H1 (cell line): ENCODE measurements at regions not wholly inside any gene's neighbourhood (a gene's known extent, or its start where the extent isn't known, plus 50 kb on each side); places are given as distances from the start of the nearest gene placed in this dataset.
A peak's percentile ranks its signal among the peaks of the same experiment; 100 is the strongest.

Experiments used
- CTCF ChIA-PET: fragments of 300-600 bp; sonication (Branson Sonifier 250); formaldehyde crosslinking; loops from one replicate; lab custom pipeline; 2021; ENCODE audit not compliant: partially characterized antibody; lab: Charles Lee
- POLR2A ChIA-PET: fragments of 300-600 bp; sonication (Branson Sonifier 250); formaldehyde crosslinking; loops from one replicate; lab custom pipeline; 2021; ENCODE audit warnings: inconsistent platforms; ENCODE audit not compliant: partially characterized antibody; lab: Charles Lee
- DNase-seq, 2 experiments: peaks; one replicate each; pipeline versions ENCODE4 v3.0.0 to v3.0.0-alpha.2; 2010 to 2022; ENCODE audit warnings: low spot score in 2 of 2, low read depth in 1 of 2, mixed read lengths in 1 of 2
- FAIRE-seq: peaks from 2 replicates; lab custom pipeline; 2011; peaks lifted over from hg19 to GRCh38; lab: Jason Lieb, UNC
- H2AFZ ChIP-seq: 2 replicates; pipeline ENCODE4 v1.8.1; 2012; ENCODE audit warnings: low read length, inconsistent platforms
- H2AK5ac ChIP-seq: 2 replicates; pipeline ENCODE4 v1.6.1; 2013; ENCODE audit warnings: low read depth, low read length
- H2BK120ac ChIP-seq: replicated peaks from 2 replicates; pipeline ENCODE3; 2013; ENCODE audit warnings: low read depth, low read length, inconsistent platforms
- H2BK12ac ChIP-seq: 2 replicates; pipeline ENCODE4 v1.6.1; 2013; ENCODE audit warnings: low read depth, low read length
- H2BK15ac ChIP-seq: 2 replicates; pipeline ENCODE4 v1.6.1; 2013; ENCODE audit warnings: low read length
- H2BK20ac ChIP-seq: 2 replicates; pipeline ENCODE4 v1.6.1; 2013; ENCODE audit warnings: low read length
- H2BK5ac ChIP-seq: 2 replicates; pipeline ENCODE4 v1.6.1; 2013; ENCODE audit warnings: low read depth, low read length
- H3K14ac ChIP-seq: 2 replicates; pipeline ENCODE4 v1.6.1; 2013; ENCODE audit warnings: inconsistent platforms; ENCODE audit not compliant: insufficient read length
- H3K18ac ChIP-seq: 2 replicates; pipeline ENCODE4 v1.6.1; 2013; ENCODE audit warnings: low read length; ENCODE audit errors: extremely low read depth
- H3K23ac ChIP-seq: 2 replicates; pipeline ENCODE4 v1.6.1; 2013; ENCODE audit warnings: inconsistent platforms; ENCODE audit not compliant: insufficient read length
- H3K23me2 ChIP-seq: 2 replicates; pipeline ENCODE4 v1.6.1; 2013; ENCODE audit warnings: low read depth, low read length
- H3K27ac ChIP-seq: 2 replicates; pipeline ENCODE4 v1.6.1; 2011; ENCODE audit warnings: low read depth, low read length, inconsistent platforms
- H3K27me3 ChIP-seq, 4 experiments: replicated peaks in 1 of 4; 1 replicate in 1 of 4; 2 replicates in 3 of 4; pipeline versions ENCODE4 v1.6.1 to v1.8.1; 2011 to 2013; ENCODE audit warnings: low read length in 3 of 4, mild to moderate bottlenecking in 3 of 4, inconsistent platforms in 2 of 4, mixed read lengths in 2 of 4, moderate library complexity in 1 of 4; ENCODE audit not compliant: control insufficient read depth in 3 of 4, insufficient read depth in 3 of 4; ENCODE audit errors: extremely low read depth in 1 of 4
- H3K36me3 ChIP-seq, 4 experiments: 2 replicates each; pipeline versions ENCODE4 v1.6.1 to v1.8.1; 2011 to 2013; ENCODE audit warnings: mild to moderate bottlenecking in 4 of 4, low read length in 3 of 4, moderate library complexity in 2 of 4, control low read depth in 1 of 4, inconsistent platforms in 1 of 4; ENCODE audit not compliant: insufficient read depth in 4 of 4, control insufficient read depth in 2 of 4
- H3K4ac ChIP-seq: replicated peaks from 2 replicates; pipeline ENCODE3; 2013; ENCODE audit warnings: low read length, low read depth, mixed read lengths, inconsistent platforms; ENCODE audit not compliant: insufficient read length
- H3K4me1 ChIP-seq, 4 experiments: replicated peaks in 1 of 4; 1 replicate in 1 of 4; 2 replicates in 3 of 4; pipeline versions ENCODE4 v1.6.1 to v1.8.1; 2011 to 2013; ENCODE audit warnings: low read length in 3 of 4, inconsistent platforms in 2 of 4, mixed read lengths in 1 of 4; ENCODE audit not compliant: insufficient read depth in 4 of 4, control insufficient read depth in 3 of 4
- H3K4me2 ChIP-seq, 2 experiments: 2 replicates each; pipeline versions ENCODE4 v1.6.1 to v1.8.1; 2011 to 2013; ENCODE audit warnings: low read depth in 2 of 2, low read length in 2 of 2, control low read depth in 1 of 2, inconsistent platforms in 1 of 2, mild to moderate bottlenecking in 1 of 2; ENCODE audit not compliant: insufficient read depth in 1 of 2
- H3K4me3 ChIP-seq, 4 experiments: fragments of 200-600, 300-600 bp in 1 of 4; sonication (generic), shearing (Covaris generic), sonication (Bioruptor Twin) in 1 of 4; 2 replicates each; pipeline versions ENCODE4 v1.5.1 to v1.8.1; 2011 to 2016; ENCODE audit warnings: low read length in 4 of 4, low read depth in 3 of 4, control low read depth in 2 of 4, inconsistent platforms in 2 of 4, mild to moderate bottlenecking in 2 of 4, mixed read lengths in 1 of 4, moderate library complexity in 1 of 4; ENCODE audit not compliant: insufficient read depth in 2 of 4; ENCODE audit errors: extremely low read depth in 1 of 4
- H3K56ac ChIP-seq: replicated peaks from 2 replicates; pipeline ENCODE3; 2013; ENCODE audit warnings: low read depth, mild to moderate bottlenecking, mixed read lengths, low read length, inconsistent platforms; ENCODE audit not compliant: insufficient read length
- H3K79me1 ChIP-seq: 2 replicates; pipeline ENCODE4 v1.6.1; 2013; ENCODE audit warnings: low read depth, low read length, control low read depth
- H3K79me2 ChIP-seq, 2 experiments: 2 replicates each; pipeline versions ENCODE4 v1.6.1 to v1.8.1; 2012 to 2013; ENCODE audit warnings: low read length in 2 of 2, mild to moderate bottlenecking in 2 of 2, inconsistent platforms in 1 of 2; ENCODE audit not compliant: insufficient read depth in 2 of 2, control insufficient read depth in 1 of 2
- H3K9ac ChIP-seq, 4 experiments: replicated peaks in 1 of 4; 1 replicate in 1 of 4; 2 replicates in 3 of 4; pipeline versions ENCODE4 v1.6.1 to v1.8.1; 2011 to 2013; ENCODE audit warnings: low read depth in 3 of 4, low read length in 3 of 4, control low read depth in 2 of 4, mild to moderate bottlenecking in 2 of 4, moderate library complexity in 2 of 4, inconsistent platforms in 1 of 4; ENCODE audit errors: extremely low read depth in 1 of 4
- H3K9me3 ChIP-seq, 2 experiments: 2 replicates each; pipeline versions ENCODE4 v1.6.1 to v1.8.1; 2012 to 2013; ENCODE audit warnings: mild to moderate bottlenecking in 2 of 2, moderate library complexity in 2 of 2, control low read depth in 1 of 2, inconsistent platforms in 1 of 2, low read depth in 1 of 2, low read length in 1 of 2, mixed read lengths in 1 of 2; ENCODE audit not compliant: insufficient read depth in 2 of 2
- H4K20me1 ChIP-seq, 2 experiments: replicated peaks in 1 of 2; 2 replicates each; pipeline versions ENCODE3 to v1.8.1; 2011 to 2013; ENCODE audit warnings: inconsistent platforms in 2 of 2, low read length in 2 of 2, mild to moderate bottlenecking in 1 of 2; ENCODE audit not compliant: insufficient read depth in 2 of 2, control insufficient read depth in 1 of 2
- H4K5ac ChIP-seq: 2 replicates; pipeline ENCODE4 v1.6.1; 2013; ENCODE audit warnings: low read length, low read depth, mixed read lengths, inconsistent platforms; ENCODE audit not compliant: insufficient read length
- H4K8ac ChIP-seq: 2 replicates; pipeline ENCODE4 v1.8.0; 2013; ENCODE audit warnings: mild to moderate bottlenecking, moderate library complexity, low read length, inconsistent platforms; ENCODE audit not compliant: insufficient read depth; ENCODE audit errors: extremely low read depth
- H4K91ac ChIP-seq: replicated peaks from 2 replicates; pipeline ENCODE3; 2013; ENCODE audit warnings: low read length, mixed read lengths, inconsistent platforms; ENCODE audit not compliant: insufficient read length
- CBX8 ChIP-seq: fragments of 300-800, 300-1000 bp; sonication (generic); IDR thresholded peaks from 2 replicates; pipeline ENCODE4 v1.7.1; 2016; ENCODE audit warnings: low read depth, low read length, borderline replicate concordance
- HDAC6 ChIP-seq: IDR thresholded peaks from one replicate; pipeline ENCODE4 v1.7.1; 2012; ENCODE audit warnings: low read depth, mild to moderate bottlenecking, inconsistent platforms, low read length, moderate library complexity
- JUN ChIP-seq: IDR thresholded peaks from 2 replicates; pipeline ENCODE4 v1.6.1; 2011; ENCODE audit warnings: low read depth, mild to moderate bottlenecking, improper control_type of control experiment, low read length
- POLR2AphosphoS5 ChIP-seq: IDR thresholded peaks from 2 replicates; pipeline ENCODE4 v1.6.1; 2011; ENCODE audit warnings: low read depth, low read length
- POU5F1 ChIP-seq: IDR thresholded peaks from 2 replicates; pipeline ENCODE4 v1.6.1; 2011; ENCODE audit warnings: low read depth, mild to moderate bottlenecking, low read length, moderate library complexity
- RFX5 ChIP-seq: IDR thresholded peaks from 2 replicates; pipeline ENCODE4 v1.6.1; 2011; ENCODE audit warnings: low read depth, low read length, improper control_type of control experiment, borderline replicate concordance
- SIX5 ChIP-seq: IDR thresholded peaks from 2 replicates; pipeline ENCODE4 v1.6.1; 2011; ENCODE audit warnings: mild to moderate bottlenecking, low read depth, low read length
- SUZ12 ChIP-seq: fragments of 200-600 bp; sonication (generic); IDR thresholded peaks from 2 replicates; pipeline ENCODE4 v1.6.1; 2012; ENCODE audit warnings: mild to moderate bottlenecking, inconsistent platforms, low read length, moderate library complexity, mixed read lengths
- YY1 ChIP-seq: IDR thresholded peaks from 2 replicates; pipeline ENCODE4 v1.6.1; 2011; ENCODE audit warnings: low read depth, mild to moderate bottlenecking, low read length
- WGBS, 2 experiments: shearing (Covaris generic) in 1 of 2; methylation state at CpG; one replicate each; pipeline versions ENCODE4 v1.1.6 to v1.1.7; 2013 to 2015; ENCODE audit warnings: low lambda C conversion rate in 2 of 2, mixed read lengths in 2 of 2, inconsistent platforms in 1 of 2, low coverage in 1 of 2, missing lambda C conversion rate in 1 of 2; ENCODE audit not compliant: insufficient replicate concordance in 2 of 2, insufficient coverage in 1 of 2, insufficient read length in 1 of 2; ENCODE audit errors: extremely low coverage in 1 of 2, missing lambda C conversion rate in 1 of 2; 5-methylcytosine and 5-hydroxymethylcytosine counted together
- TF ChIP-seq, protein P1 (sequence below): IDR thresholded peaks from 2 replicates; pipeline ENCODE4 v1.6.1; 2012; ENCODE audit warnings: inconsistent platforms

DNA sequence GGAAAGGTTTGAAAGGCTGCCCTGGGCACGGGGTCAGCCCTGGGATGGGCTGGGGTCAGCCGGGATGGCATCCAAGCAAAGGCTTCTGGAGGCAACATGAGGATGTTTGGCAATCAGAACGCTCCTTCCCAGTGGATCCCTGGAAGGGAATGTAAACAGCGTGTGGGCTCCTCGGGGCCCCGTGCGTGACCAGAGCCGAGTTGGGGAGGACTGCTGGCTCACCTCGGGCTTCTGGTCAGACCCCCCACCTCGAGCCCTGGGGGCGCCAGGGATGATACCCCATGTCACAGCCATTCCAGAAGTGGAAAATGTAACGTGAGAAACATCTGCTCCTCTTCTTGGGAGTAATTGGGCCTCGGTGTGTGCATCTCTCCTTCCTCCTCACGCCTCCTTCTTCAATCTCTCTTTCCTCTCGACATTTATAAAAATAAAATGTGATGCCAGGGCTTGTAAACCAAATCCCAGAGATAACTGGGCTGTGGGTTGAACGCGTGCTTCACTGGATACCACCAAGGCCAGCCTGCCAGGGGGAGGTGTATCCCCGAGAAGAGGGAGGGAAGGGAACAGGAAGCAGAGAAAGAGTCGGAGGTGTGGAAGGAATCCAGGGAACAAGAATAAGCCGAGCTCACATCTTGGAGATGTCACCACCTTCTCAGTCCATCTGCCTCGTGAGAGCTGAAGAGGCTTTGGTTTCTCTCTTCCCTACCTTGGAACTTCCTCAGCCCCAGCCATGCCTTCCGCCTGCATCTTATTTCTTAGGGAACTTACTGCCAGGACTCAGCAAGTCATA is 144.8 kb downstream of the NUAK1 start:
- Histone ChIP-seq H2BK15ac (0 out of 2 replicates have a peak overlapping the region, but pooled peaks have one; percentile 40), H2BK12ac (no peak overlapping the region), H2AK5ac (no peak overlapping the region), H3K36me3 (no peaks in the 10 kb centered on the region), H3K27me3 (no peaks in the 10 kb centered on the region), H3K4ac (no peak overlapping the region), H2BK120ac (no peak overlapping the region), H3K4me2 (no peak overlapping the region), H4K5ac (no peak overlapping the region), H4K91ac (no peak overlapping the region), H3K23me2 (no peaks in the 10 kb centered on the region), H3K4me3 (no peak overlapping the region), H3K56ac (no peak overlapping the region), H4K20me1 (no peaks in the 10 kb centered on the region), H3K79me1 (no peaks in the 10 kb centered on the region), H3K18ac (no peak overlapping the region), H3K23ac (no peak overlapping the region), H3K14ac (peak overlapping the region; percentile 81), H3K9ac (no peak overlapping the region), H3K79me2 (no peaks in the 10 kb centered on the region), H2BK20ac (no peak overlapping the region), H3K9me3 (no peaks in the 10 kb centered on the region), H2AFZ (peak overlapping the region; percentile 64; the same call in 1 of the 2 replicates), H2BK5ac (no peak overlapping the region), H3K27ac (no peak overlapping the region), H3K4me1 (peaks cover 0 to 7% (median 2%) of the 10 kb centered on the region in 4 experiments; a peak in 3 of 7 replicates), H4K8ac (no peak overlapping the region)
- ChIA-PET CTCF (interaction anchor here (1.0 to 1.4 kb wide), 2 partner anchors 135 to 288 kb away, joined by 3 to 5 read pairs; no protein-coding TSS in a partner anchor), POLR2A (no interaction called here)
- DNase-seq (no peak), FAIRE-seq (no peak)
- 90% methylated on average over 20 of the region's 22 CpGs; no CpG with 5 or more reads in 1 of the 2 experiments for WGBS, 2 experiments
- TF ChIP-seq JUN (no peak), POU5F1 (no peak), POLR2AphosphoS5 (no peak), RFX5 (no peak), HDAC6 (no peak), YY1 (no peak), CBX8 (no peak), SIX5 (no peak), SUZ12 (no peak)
- TF ChIP-seq, protein P1, sequence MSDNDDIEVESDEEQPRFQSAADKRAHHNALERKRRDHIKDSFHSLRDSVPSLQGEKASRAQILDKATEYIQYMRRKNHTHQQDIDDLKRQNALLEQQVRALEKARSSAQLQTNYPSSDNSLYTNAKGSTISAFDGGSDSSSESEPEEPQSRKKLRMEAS = no peak
